HFF-Myc (cell line): ENCODE measurements at regions not wholly inside any gene's neighbourhood (a gene's known extent, or its start where the extent isn't known, plus 50 kb on each side); places are given as distances from the start of the nearest gene placed in this dataset.

ENCODE experiments used
- DNase-seq: peaks from one replicate; pipeline ENCODE4 v3.0.0-alpha.2; 2011; ENCODE audit warnings: low read depth; ENCODE audit errors: extremely low read depth
- H3K4me3 ChIP-seq: replicated peaks from 2 replicates; pipeline ENCODE4 v1.5.1; 2011; ENCODE audit warnings: low read depth, mild to moderate bottlenecking, control low read depth, low read length
- TF ChIP-seq, protein P1 (sequence below): IDR thresholded peaks from 2 replicates; pipeline ENCODE4 v1.5.1; 2012; ENCODE audit warnings: mild to moderate bottlenecking, low read depth, low read length, control low read depth; ENCODE audit errors: missing control alignments

DNA sequence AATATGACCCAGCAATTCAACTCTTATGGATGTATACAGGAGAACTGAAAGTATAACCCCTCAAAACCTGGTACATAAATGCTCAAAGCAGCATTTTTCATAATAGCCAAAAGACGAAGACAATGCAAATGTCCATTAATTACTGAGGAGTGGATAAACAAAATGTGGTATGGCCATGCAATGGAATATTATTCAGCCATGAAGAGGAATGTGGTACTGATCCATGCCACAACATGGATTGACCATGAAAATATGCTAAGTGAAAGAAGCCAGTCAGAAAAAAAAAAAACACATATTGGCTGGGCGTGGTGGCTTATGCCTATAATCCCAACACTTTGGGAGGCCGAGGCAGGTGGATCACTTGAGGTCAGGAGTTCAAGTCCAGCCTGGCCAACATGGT lies 74.5 kb upstream of the PLS3 start:
- no peak overlapping the region for H3K4me3 ChIP-seq
- TF ChIP-seq, protein P1, sequence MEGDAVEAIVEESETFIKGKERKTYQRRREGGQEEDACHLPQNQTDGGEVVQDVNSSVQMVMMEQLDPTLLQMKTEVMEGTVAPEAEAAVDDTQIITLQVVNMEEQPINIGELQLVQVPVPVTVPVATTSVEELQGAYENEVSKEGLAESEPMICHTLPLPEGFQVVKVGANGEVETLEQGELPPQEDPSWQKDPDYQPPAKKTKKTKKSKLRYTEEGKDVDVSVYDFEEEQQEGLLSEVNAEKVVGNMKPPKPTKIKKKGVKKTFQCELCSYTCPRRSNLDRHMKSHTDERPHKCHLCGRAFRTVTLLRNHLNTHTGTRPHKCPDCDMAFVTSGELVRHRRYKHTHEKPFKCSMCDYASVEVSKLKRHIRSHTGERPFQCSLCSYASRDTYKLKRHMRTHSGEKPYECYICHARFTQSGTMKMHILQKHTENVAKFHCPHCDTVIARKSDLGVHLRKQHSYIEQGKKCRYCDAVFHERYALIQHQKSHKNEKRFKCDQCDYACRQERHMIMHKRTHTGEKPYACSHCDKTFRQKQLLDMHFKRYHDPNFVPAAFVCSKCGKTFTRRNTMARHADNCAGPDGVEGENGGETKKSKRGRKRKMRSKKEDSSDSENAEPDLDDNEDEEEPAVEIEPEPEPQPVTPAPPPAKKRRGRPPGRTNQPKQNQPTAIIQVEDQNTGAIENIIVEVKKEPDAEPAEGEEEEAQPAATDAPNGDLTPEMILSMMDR = no peak
- no peak for DNase-seq

DNA sequence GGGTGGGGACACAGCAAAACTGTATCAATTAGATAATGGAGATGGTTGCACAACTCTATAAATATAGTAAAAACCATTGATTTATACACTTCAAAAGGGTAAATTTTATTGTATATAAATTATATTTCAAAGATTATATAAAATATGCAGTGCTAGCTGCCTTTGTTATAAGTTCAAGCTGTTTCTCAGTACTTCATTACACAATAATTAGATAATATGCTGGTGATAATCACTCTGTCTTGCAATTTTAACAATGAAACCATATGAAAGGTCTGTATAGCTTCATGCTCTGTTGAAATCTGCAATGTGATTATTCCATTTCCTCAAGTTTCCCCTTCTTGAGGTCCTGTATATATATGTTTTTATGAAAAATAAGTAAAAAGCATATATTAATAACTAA lies 73.4 kb upstream of the PLS3 start:
- DNase-seq = no peak
- TF ChIP-seq, protein P1 = no peak
- no peak overlapping the region for H3K4me3 ChIP-seq

DNA sequence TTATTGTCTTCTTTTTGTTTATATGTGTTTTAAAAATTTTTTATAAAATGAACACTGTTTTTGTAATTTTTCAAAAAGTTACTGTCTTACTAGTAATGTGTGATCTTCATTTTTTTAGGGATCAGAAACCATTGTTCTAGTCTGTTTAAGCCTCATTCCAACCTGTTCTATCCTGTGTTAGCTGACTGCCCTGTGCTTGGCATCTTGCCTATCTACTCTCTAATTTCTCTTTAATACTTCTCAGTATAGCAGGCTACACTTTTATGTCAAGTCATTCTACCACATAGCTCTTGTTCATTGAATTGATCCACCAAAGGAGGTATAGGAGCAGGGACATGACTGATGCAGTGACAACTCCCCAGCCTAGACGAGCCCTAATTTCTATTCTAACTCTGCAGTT lies 70.2 kb upstream of the PLS3 start:
- TF ChIP-seq, protein P1 = no peak
- no peak for DNase-seq
- no peak overlapping the region for H3K4me3 ChIP-seq

DNA sequence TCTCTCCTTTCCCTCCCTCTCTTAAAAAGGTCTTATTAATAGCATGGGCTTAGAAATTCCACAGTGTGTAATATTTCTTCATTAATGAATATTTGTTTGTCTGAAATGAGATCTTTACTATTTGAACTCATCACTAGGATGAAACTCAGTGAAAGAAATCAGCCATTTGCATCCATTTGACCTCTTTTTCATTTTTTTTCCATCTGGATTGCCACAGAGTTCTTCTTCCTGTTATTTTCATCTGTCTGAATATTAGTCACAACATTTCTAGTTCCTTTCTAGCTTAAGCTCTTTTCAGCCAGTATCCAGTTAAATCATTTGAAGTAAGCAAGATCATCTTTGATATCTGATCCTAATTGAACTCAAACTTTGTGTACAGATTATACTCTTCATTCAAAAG lies 69.2 kb upstream of the PLS3 start:
- DNase-seq = no peak
- TF ChIP-seq, protein P1 = no peak
- H3K4me3 ChIP-seq = no peak overlapping the region

DNA sequence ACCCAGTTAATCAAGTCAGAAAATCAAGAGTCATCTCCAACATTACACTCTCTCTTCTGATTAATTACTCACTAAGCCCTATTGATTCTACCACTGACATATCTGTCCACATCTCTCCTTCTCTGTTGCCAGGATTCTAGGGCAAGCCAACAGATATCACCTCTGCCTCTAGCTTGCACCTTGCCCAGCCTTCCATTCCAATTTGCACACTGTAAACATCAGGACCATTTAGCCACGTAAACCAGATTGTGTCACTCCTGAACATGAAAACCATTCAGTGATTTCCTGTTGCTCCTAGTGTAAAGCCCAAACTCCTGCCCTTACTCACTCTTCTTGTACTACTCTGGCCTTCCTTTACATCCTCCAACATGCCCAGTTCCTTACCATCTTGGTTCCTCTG lies 68.0 kb upstream of the PLS3 start:
- TF ChIP-seq, protein P1 = no peak
- H3K4me3 ChIP-seq = no peak overlapping the region
- DNase-seq = no peak

DNA sequence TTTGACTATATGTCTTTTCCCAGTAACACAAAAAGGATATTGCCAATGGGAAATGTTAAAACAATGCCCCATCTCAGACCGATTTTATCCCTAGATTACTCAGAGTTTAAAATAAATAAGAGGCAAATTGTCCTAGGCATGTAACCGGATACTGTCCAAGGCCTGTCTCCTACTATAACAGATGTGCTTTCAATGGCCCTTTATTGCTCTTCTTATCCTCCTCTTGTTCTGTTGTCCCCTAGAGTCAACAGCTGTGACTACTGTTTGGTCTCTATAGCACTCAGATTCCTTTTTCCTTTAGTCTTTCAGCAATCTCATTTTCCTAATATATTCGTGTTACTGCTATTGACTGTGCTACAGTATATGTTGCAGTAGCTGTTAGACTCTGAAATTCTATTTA lies 66.8 kb upstream of the PLS3 start:
- DNase-seq = no peak

More for the DNA sequence above, 66.8 kb upstream of the PLS3 start:
- TF ChIP-seq, protein P1 = no peak
- H3K4me3 ChIP-seq = no peak overlapping the region
